Activated naive CD4-positive, alpha-beta T cell treated with anti-CD3 and anti-CD28 coated beads for 36 hours (primary cell): ENCODE measurements at regions not wholly inside any gene's neighbourhood (a gene's known extent, or its start where the extent isn't known, plus 50 kb on each side); places are given as distances from the start of the nearest gene placed in this dataset.

Experiments used
- CTCF ChIA-PET: fragments of 350-600 bp; sonication (Branson Sonifier 250); formaldehyde crosslinking; loops from one replicate; lab custom pipeline; 2021; ENCODE audit warnings: antibody characterized with exemption; lab: Charles Lee
- DNase-seq: peaks from one replicate; pipeline ENCODE4 v3.0.0-alpha.2; 2020
- H3K27ac Mint-ChIP-seq: one replicate; pipeline ENCODE4 v1.8.0; 2021; ENCODE audit warnings: mild to moderate bottlenecking, mixed read lengths
- H3K27me3 Mint-ChIP-seq: one replicate; pipeline ENCODE4 v1.8.0; 2021; ENCODE audit warnings: low read depth, mixed read lengths
- H3K36me3 Mint-ChIP-seq: one replicate; pipeline ENCODE4 v1.8.0; 2021; ENCODE audit warnings: low read depth, mixed read lengths
- H3K4me1 Mint-ChIP-seq: one replicate; pipeline ENCODE4 v1.8.0; 2021; ENCODE audit warnings: low read depth, mixed read lengths
- H3K4me3 Mint-ChIP-seq: one replicate; pipeline ENCODE4 v1.8.0; 2021; ENCODE audit warnings: mild to moderate bottlenecking, moderate library complexity, mixed read lengths
- H3K9me3 Mint-ChIP-seq: one replicate; pipeline ENCODE4 v1.8.0; 2021; ENCODE audit warnings: mixed read lengths
- intact Hi-C: fragments of 100-400 bp; cut with micrococcal nuclease; formaldehyde crosslinking; loops from one replicate; pipeline ENCODE4 v1.15.1; 2023

GRCh38 chr3:107929088-107929487, 161.7 kb downstream of the CD47 start:
- intact Hi-C loops: loop anchor here (5.0 kb wide), 2 partner anchors 252 to 692 kb away; no protein-coding TSS in a partner anchor
- no peak for DNase-seq
- Mint-ChIP-seq H3K36me3 (no peaks in the 10 kb centered on the region), H3K27ac (no peak overlapping the region), H3K9me3 (peaks cover 8% of the 10 kb centered on the region), H3K4me1 (peaks cover 7% of the 10 kb centered on the region), H3K27me3 (peaks cover 11% of the 10 kb centered on the region), H3K4me3 (no peak overlapping the region)
- CTCF ChIA-PET: interaction anchor here (0.7 to 3.0 kb wide), 10 partner anchors 11 to 692 kb away, joined by 3 to 38 read pairs (median 4); no protein-coding TSS in a partner anchor

DNA sequence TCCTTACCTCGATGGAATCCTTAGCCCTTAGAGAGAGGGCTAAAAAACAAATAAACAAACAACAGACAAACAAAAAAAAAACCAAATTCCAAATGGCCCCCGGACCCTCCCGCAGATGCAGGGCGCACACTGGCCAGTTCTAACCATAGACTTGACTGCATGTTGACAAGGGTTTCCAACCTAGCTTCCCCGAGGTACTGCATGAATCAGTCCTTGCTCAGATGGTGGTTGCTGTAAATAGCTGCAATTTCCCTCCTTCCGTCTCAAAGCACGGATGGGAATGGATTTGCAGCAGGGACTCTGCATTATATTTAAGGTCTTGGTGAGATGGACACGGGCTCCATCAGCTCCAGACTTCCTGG, 162.8 kb downstream of the CD47 start:
- H3K27ac Mint-ChIP-seq: no peak overlapping the region
- DNase-seq: no peak
- H3K27me3 Mint-ChIP-seq: peaks cover 11% of the 10 kb centered on the region
- peak overlapping the region; percentile 70 for H3K4me3 Mint-ChIP-seq
- H3K36me3 Mint-ChIP-seq: no peaks in the 10 kb centered on the region
- intact Hi-C loops: loop anchor here (5.0 kb wide), 2 partner anchors 251 to 691 kb away; no protein-coding TSS in a partner anchor
- peaks cover 7% of the 10 kb centered on the region for H3K4me1 Mint-ChIP-seq
- H3K9me3 Mint-ChIP-seq: peaks cover 2% of the 10 kb centered on the region
- CTCF ChIA-PET: interaction anchor here (0.6 to 3.0 kb wide), 39 partner anchors 9 to 716 kb away, joined by 3 to 38 read pairs (median 4); no protein-coding TSS in a partner anchor

DNA sequence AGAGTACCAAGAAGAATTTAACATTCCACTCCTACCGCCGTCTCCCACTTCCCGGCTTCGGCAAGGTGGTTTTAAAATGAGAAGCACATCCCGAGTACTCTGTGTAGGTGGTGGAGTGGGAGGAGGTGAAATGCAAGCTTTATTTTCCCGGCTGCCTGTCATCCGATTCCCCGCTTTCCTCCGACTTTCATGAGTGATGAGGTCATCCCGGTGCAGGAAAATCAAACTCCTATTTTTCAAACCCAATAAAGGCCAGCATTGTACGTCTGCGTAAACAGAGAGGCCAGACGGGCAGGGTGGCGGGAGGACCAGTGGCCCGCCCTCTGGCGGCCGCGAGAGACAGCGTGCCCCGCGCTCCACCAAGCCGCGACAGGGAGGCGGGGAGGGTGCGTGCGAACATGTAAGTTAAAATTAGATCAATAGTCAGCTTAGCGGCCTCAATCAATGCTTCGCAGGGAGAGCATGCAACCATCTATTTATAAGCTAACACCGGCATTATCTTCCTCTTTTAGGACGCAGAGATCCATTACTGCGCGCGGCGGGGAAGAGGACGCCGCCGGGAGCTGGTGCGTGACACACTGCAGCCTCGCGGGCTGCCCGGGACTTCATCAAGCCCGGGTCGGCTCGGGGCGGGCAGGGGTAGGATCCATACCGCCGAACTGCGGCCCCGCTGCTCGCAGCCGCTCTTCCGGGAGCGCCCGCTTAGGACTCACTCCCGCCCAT, 163.3 kb downstream of the CD47 start:
- Mint-ChIP-seq H3K4me3 (peak overlapping the region; percentile 70), H3K4me1 (peaks cover 7% of the 10 kb centered on the region), H3K27ac (no peak overlapping the region), H3K36me3 (no peaks in the 10 kb centered on the region), H3K9me3 (no peaks in the 10 kb centered on the region), H3K27me3 (peaks cover 11% of the 10 kb centered on the region)
- CTCF ChIA-PET: interaction anchor here (0.6 to 3.0 kb wide), 42 partner anchors 8 to 716 kb away, joined by 3 to 38 read pairs (median 4); no protein-coding TSS in a partner anchor
- intact Hi-C loops: loop anchor here (1.0 to 5.0 kb wide), 5 partner anchors 17 to 690 kb away; no protein-coding TSS in a partner anchor
- peak; percentile 74 for DNase-seq

DNA sequence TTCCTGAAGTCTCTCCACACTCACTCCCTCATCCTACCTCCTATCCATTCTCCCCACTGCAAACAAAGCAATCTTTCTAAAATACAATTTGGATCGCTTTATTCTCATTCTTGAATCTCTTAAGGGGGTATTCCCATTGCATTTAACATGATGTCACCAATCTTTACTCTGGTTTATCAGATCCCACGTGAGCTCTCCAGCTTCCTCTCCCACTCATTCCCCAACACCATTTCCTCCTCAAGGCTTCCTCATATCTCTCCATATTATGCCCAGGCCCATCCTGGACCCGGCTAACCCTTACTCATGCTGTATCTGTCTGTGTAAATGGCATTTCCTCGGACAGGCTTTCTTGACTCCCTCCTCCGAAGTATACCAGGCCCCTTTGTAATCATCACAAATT, 165.0 kb downstream of the CD47 start:
- H3K9me3 Mint-ChIP-seq: no peaks in the 10 kb centered on the region
- intact Hi-C loops: loop anchor here (2.0 to 5.0 kb wide), 4 partner anchors 249 to 689 kb away; no protein-coding TSS in a partner anchor
- H3K4me3 Mint-ChIP-seq: no peak overlapping the region
- DNase-seq: no peak
- no peak overlapping the region for H3K27ac Mint-ChIP-seq
- peaks cover 11% of the 10 kb centered on the region for H3K27me3 Mint-ChIP-seq
- CTCF ChIA-PET: interaction anchor here (0.6 to 1.5 kb wide), 4 partner anchors 10 to 475 kb away, joined by 3 to 5 read pairs (median 4); no protein-coding TSS in a partner anchor
- no peaks in the 10 kb centered on the region for H3K36me3 Mint-ChIP-seq
- peaks cover 9% of the 10 kb centered on the region for H3K4me1 Mint-ChIP-seq

- Mint-ChIP-seq H3K27ac (no peak overlapping the region), H3K4me1 (peaks cover 3% of the 10 kb centered on the region), H3K4me3 (no peak overlapping the region), H3K9me3 (no peaks in the 10 kb centered on the region), H3K27me3 (peaks cover 18% of the 10 kb centered on the region), H3K36me3 (no peaks in the 10 kb centered on the region)
- intact Hi-C loops: no loop called here
- CTCF ChIA-PET: no interaction called here
- no peak for DNase-seq
Observed at GRCh38 chr3:107921038-107921437, 169.8 kb downstream of the CD47 start.

DNA sequence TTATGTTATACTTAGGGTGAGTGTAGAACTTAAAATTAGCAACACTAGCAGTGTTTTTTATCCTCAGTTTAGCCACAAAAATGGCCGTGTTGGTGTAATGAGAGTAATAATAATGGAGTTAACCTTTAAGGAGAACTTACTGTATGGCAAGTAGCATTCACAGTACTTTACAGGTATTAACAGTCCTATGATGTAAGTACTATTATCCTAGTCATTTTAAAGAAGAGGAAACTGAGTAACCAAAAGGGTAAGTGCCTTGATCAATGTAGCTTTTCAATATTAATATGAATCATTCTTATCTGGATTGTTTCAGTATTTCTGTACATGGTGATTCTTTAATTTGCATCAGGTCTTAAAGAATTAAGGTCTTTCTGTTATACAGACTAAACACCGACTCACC, 170.3 kb downstream of the CD47 start:
- H3K27me3 Mint-ChIP-seq: peaks cover 13% of the 10 kb centered on the region
- intact Hi-C loops: no loop called here
- DNase-seq: no peak
- H3K27ac Mint-ChIP-seq: no peak overlapping the region
- no peaks in the 10 kb centered on the region for H3K36me3 Mint-ChIP-seq
- peaks cover 3% of the 10 kb centered on the region for H3K4me1 Mint-ChIP-seq
- H3K9me3 Mint-ChIP-seq: no peaks in the 10 kb centered on the region
- no peak overlapping the region for H3K4me3 Mint-ChIP-seq
- CTCF ChIA-PET: interaction anchor here (1.6 kb wide), 2 partner anchors 10 to 22 kb away, joined by 3 to 5 read pairs; no protein-coding TSS in a partner anchor

DNA sequence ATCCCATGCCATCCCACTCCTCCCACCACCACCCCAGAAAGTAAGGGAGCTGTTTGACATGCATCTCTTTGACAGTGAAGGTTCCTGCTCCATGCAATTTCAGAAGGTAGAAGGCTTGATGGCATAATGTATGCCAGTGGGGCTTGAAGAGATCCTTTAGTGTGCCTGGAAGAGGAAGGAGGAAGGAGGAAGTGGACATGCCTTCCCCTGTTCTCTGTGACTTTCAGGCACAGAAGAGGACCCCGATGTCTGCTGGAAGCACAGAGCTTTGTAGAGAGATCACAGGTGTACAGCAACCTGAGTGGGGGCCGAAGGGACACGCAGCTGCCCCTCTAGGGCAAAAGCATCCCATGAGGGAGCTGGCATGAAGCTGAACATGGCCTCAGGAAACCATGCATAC, 171.6 kb downstream of the CD47 start:
- no peaks in the 10 kb centered on the region for H3K36me3 Mint-ChIP-seq
- no peaks in the 10 kb centered on the region for H3K9me3 Mint-ChIP-seq
- CTCF ChIA-PET: interaction anchor here (0.6 to 1.6 kb wide), 4 partner anchors 8 to 638 kb away, joined by 3 to 6 read pairs (median 4); no protein-coding TSS in a partner anchor
- H3K27ac Mint-ChIP-seq: no peak overlapping the region
- no peak for DNase-seq
- no peak overlapping the region for H3K4me3 Mint-ChIP-seq
- peaks cover 13% of the 10 kb centered on the region for H3K27me3 Mint-ChIP-seq
- H3K4me1 Mint-ChIP-seq: peaks cover 3% of the 10 kb centered on the region
- intact Hi-C loops: no loop called here

DNA sequence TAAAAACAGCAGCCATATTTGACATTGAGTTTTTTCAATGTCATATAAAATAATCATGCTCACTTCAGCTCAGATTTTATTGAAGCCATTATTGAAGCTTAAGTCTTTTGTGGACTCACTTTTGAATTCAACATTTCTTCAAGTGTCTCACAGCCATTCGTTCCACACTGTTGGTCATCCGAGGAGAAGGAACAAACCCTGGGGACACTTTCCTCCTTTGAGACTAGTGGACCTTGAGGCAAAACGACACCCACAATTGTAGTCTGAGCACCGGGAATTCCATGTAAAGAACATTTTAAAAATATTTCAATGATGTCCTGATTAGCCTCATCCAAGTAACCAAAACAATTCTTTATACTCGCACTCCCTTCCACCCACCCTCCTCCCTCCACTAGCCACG, 174.7 kb downstream of the CD47 start:
- no peak overlapping the region for H3K27ac Mint-ChIP-seq
- peaks cover 13% of the 10 kb centered on the region for H3K27me3 Mint-ChIP-seq
- CTCF ChIA-PET: interaction anchor here (1.3 kb wide), 1 partner anchor 10 kb away, joined by 5 read pairs; no protein-coding TSS in a partner anchor

GRCh38 chr3:107915706-107916105, 175.1 kb downstream of the CD47 start:
- Mint-ChIP-seq H3K27me3 (peaks cover 13% of the 10 kb centered on the region), H3K4me1 (peaks cover 11% of the 10 kb centered on the region), H3K9me3 (no peaks in the 10 kb centered on the region), H3K36me3 (no peaks in the 10 kb centered on the region), H3K27ac (no peak overlapping the region), H3K4me3 (no peak overlapping the region)
- CTCF ChIA-PET: interaction anchor here (1.3 kb wide), 1 partner anchor 11 kb away, joined by 5 read pairs; no protein-coding TSS in a partner anchor
- no peak for DNase-seq
- intact Hi-C loops: no loop called here

More for the DNA sequence above, 174.7 kb downstream of the CD47 start:
- Mint-ChIP-seq H3K9me3 (no peaks in the 10 kb centered on the region), H3K4me3 (no peak overlapping the region), H3K4me1 (peaks cover 9% of the 10 kb centered on the region), H3K36me3 (no peaks in the 10 kb centered on the region)
- intact Hi-C loops: no loop called here
- DNase-seq: no peak

DNA sequence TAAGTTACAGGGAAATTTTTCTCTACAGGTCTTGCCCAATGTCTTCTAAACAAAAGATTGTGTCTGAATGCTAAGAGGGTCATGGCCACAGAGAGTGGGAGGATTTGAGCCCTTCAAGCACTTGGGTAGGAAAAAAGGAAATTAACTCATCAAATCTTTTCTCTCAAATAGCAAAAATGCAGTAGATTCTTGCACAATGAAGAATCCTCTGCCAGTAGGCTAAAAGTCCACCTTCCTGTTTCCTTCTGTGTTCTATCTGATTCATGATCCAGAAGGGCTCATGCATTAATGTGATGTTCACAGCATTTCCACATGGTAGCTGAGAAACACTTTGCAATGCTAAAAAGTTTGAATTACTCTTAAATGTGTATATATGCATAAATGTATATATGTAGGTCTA, 177.1 kb downstream of the CD47 start:
- peaks cover 16% of the 10 kb centered on the region for H3K4me1 Mint-ChIP-seq
- intact Hi-C loops: no loop called here
- H3K27ac Mint-ChIP-seq: no peak overlapping the region
- H3K36me3 Mint-ChIP-seq: no peaks in the 10 kb centered on the region
- H3K27me3 Mint-ChIP-seq: peaks cover 12% of the 10 kb centered on the region
- CTCF ChIA-PET: interaction anchor here (0.6 kb wide), 1 partner anchor 311 kb away, joined by 5 read pairs; no protein-coding TSS in a partner anchor
- DNase-seq: no peak
- no peak overlapping the region for H3K4me3 Mint-ChIP-seq
- H3K9me3 Mint-ChIP-seq: no peaks in the 10 kb centered on the region

DNA sequence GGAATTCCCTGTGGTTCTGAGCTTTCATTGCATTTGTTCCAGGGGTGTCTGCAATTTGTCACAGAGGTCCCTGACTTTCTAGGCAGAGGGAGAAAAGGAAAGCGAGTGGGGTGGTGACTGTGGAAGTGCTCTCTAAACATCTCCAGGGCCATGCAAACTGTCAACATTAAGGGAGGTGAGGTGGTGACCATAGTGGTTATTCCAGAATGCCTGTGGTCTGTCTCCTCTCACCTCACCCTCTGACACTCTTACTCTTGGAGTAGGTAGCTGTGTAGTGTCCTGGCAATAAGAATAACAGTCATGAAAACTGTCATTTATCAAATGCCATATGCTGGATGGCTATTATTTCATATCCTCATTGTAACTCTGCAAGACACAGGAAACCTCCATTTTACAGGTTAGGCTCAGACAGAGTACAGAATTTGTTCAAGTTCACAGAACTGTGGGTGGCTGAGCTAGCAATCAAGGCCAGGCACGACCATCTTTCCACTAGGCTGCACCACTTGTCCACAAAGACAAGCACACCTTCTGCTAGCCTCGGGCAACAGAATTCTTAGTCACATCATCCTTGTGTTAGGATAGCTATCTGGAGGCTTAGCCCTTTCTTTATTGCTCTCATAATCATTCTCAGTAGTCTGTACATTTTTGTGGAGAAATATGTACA, 179.4 kb downstream of the CD47 start:
- H3K4me3 Mint-ChIP-seq: no peak overlapping the region
- intact Hi-C loops: loop anchor here (2.0 kb wide), 1 partner anchor 41 kb away; no protein-coding TSS in a partner anchor
- peaks cover 22% of the 10 kb centered on the region for H3K4me1 Mint-ChIP-seq
- no peaks in the 10 kb centered on the region for H3K27me3 Mint-ChIP-seq
- no peaks in the 10 kb centered on the region for H3K36me3 Mint-ChIP-seq
- no peak overlapping the region for H3K27ac Mint-ChIP-seq
- no peak for DNase-seq
- H3K9me3 Mint-ChIP-seq: no peaks in the 10 kb centered on the region
- CTCF ChIA-PET: interaction anchor here (1.0 to 2.4 kb wide), 3 partner anchors 8 to 245 kb away, joined by 3 to 7 read pairs (median 5); no protein-coding TSS in a partner anchor
